GM23338 (cell line): ENCODE measurements at regions not wholly inside any gene's neighbourhood (a gene's known extent, or its start where the extent isn't known, plus 50 kb on each side); places are given as distances from the start of the nearest gene placed in this dataset.

Experiments
- EZH2phosphoT487 ChIP-seq: fragments of 200-600 bp; sonication (generic); IDR thresholded peaks from one replicate; pipeline ENCODE4 v1.8.1; 2018; ENCODE audit warnings: antibody characterized with exemption; ENCODE audit not compliant: unreplicated experiment
- POLR2AphosphoS5 ChIP-seq: IDR thresholded peaks from 2 replicates; pipeline ENCODE4 v1.6.1; 2016; ENCODE audit warnings: antibody characterized with exemption, low read depth
- TF ChIP-seq, protein P1 (sequence below): IDR thresholded peaks from one replicate; pipeline ENCODE4 v1.6.1; 2018; ENCODE audit warnings: antibody characterized with exemption; ENCODE audit not compliant: unreplicated experiment
- TF ChIP-seq, protein P2 (sequence below), 2 experiments: fragments of 200-600 bp in 1 of 2; sonication (generic) in 1 of 2; conservative IDR thresholded peaks; 2 replicates each; pipeline versions ENCODE4 v1.5.1 to v1.6.1; 2016 to 2017; ENCODE audit warnings: antibody characterized with exemption in 2 of 2, low read depth in 2 of 2, mild to moderate bottlenecking in 2 of 2, moderate library complexity in 1 of 2

- TF ChIP-seq, protein P1, sequence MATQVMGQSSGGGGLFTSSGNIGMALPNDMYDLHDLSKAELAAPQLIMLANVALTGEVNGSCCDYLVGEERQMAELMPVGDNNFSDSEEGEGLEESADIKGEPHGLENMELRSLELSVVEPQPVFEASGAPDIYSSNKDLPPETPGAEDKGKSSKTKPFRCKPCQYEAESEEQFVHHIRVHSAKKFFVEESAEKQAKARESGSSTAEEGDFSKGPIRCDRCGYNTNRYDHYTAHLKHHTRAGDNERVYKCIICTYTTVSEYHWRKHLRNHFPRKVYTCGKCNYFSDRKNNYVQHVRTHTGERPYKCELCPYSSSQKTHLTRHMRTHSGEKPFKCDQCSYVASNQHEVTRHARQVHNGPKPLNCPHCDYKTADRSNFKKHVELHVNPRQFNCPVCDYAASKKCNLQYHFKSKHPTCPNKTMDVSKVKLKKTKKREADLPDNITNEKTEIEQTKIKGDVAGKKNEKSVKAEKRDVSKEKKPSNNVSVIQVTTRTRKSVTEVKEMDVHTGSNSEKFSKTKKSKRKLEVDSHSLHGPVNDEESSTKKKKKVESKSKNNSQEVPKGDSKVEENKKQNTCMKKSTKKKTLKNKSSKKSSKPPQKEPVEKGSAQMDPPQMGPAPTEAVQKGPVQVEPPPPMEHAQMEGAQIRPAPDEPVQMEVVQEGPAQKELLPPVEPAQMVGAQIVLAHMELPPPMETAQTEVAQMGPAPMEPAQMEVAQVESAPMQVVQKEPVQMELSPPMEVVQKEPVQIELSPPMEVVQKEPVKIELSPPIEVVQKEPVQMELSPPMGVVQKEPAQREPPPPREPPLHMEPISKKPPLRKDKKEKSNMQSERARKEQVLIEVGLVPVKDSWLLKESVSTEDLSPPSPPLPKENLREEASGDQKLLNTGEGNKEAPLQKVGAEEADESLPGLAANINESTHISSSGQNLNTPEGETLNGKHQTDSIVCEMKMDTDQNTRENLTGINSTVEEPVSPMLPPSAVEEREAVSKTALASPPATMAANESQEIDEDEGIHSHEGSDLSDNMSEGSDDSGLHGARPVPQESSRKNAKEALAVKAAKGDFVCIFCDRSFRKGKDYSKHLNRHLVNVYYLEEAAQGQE, result no peak
- TF ChIP-seq POLR2AphosphoS5 (no peak), EZH2phosphoT487 (no peak)
- TF ChIP-seq, protein P2, sequence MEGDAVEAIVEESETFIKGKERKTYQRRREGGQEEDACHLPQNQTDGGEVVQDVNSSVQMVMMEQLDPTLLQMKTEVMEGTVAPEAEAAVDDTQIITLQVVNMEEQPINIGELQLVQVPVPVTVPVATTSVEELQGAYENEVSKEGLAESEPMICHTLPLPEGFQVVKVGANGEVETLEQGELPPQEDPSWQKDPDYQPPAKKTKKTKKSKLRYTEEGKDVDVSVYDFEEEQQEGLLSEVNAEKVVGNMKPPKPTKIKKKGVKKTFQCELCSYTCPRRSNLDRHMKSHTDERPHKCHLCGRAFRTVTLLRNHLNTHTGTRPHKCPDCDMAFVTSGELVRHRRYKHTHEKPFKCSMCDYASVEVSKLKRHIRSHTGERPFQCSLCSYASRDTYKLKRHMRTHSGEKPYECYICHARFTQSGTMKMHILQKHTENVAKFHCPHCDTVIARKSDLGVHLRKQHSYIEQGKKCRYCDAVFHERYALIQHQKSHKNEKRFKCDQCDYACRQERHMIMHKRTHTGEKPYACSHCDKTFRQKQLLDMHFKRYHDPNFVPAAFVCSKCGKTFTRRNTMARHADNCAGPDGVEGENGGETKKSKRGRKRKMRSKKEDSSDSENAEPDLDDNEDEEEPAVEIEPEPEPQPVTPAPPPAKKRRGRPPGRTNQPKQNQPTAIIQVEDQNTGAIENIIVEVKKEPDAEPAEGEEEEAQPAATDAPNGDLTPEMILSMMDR (conservative IDR thresholded peaks at IDR 0.05; ENCODE audit: low read depth in 2 of 2), result no peak
Observed at GRCh38 chr1:227451954-227452353, 111.4 kb upstream of the ZNF678 start.
